ENCODE measurements at regions not wholly inside any gene's neighbourhood (a gene's known extent, or its start where the extent isn't known, plus 50 kb on each side); places are given as distances from the start of the nearest gene placed in this dataset.

DNA sequence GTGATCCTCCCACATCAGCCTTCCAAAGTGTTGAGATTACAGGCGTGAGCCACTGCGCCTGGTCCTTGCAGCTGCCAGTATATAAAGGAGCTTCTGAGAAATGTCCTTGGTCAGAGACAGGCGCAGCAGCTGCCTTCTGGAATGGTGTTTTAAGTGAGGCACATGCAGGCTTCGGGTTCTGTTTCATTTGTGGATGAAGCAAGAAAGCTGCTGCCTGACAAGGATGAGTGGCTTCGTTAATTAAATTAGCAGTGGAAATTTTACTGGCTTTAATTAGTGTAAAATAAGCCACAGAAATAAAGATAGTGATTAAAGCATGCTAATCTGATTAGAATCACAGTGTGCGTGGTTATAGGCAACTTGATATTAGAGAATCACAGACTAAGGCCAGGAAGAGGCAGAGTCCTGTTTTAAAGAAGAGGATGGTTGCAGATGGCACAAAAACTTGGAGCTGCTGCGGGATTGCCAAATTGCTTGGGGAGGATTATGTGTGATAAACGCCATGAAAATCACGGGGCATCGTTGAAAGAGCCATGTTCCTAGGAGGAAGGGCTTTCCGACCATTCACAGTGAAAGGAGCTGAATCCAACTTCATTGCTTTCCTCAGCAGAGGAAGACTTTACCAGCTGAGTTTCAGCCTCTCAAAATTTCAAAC lies 348.4 kb upstream of the FAT1 start:
- TF ChIP-seq, protein P1, sequence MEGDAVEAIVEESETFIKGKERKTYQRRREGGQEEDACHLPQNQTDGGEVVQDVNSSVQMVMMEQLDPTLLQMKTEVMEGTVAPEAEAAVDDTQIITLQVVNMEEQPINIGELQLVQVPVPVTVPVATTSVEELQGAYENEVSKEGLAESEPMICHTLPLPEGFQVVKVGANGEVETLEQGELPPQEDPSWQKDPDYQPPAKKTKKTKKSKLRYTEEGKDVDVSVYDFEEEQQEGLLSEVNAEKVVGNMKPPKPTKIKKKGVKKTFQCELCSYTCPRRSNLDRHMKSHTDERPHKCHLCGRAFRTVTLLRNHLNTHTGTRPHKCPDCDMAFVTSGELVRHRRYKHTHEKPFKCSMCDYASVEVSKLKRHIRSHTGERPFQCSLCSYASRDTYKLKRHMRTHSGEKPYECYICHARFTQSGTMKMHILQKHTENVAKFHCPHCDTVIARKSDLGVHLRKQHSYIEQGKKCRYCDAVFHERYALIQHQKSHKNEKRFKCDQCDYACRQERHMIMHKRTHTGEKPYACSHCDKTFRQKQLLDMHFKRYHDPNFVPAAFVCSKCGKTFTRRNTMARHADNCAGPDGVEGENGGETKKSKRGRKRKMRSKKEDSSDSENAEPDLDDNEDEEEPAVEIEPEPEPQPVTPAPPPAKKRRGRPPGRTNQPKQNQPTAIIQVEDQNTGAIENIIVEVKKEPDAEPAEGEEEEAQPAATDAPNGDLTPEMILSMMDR (IDR thresholded peaks at IDR 0.05; ENCODE audit: low read depth, low read length), result no peak
- H3K4me3 ChIP-seq (ENCODE audit: low read depth, low read length), result no peak overlapping the region
- DNase-seq (ENCODE audit: low read depth, low spot score), result no peak
- in situ Hi-C loops (cut with HindIII; ENCODE audit: low sequenced_read_pairs), result no loop called here

DNA sequence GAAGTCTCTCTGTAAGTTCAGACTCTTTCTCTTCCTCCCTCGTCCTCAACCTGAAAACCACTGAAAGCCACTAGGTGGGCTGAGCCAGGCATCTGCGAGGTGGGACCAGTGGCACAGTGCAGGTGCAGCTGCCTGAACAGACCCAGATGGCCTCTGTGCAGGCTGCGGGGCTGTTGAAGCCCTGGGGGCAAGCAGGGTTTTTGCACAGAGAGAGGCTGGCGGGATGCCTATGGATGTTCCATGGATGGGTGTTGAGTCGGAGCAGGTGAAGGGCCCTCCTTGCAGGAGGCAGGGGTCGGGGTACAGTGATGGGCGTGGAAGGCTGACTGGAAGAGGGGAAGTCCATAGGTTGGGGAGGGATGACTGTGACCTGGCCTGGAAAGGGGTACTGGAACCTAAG lies 350.2 kb upstream of the FAT1 start:
- DNase-seq (ENCODE audit: low read depth, low spot score), result no peak
- in situ Hi-C loops (cut with HindIII; ENCODE audit: low sequenced_read_pairs), result no loop called here

DNA sequence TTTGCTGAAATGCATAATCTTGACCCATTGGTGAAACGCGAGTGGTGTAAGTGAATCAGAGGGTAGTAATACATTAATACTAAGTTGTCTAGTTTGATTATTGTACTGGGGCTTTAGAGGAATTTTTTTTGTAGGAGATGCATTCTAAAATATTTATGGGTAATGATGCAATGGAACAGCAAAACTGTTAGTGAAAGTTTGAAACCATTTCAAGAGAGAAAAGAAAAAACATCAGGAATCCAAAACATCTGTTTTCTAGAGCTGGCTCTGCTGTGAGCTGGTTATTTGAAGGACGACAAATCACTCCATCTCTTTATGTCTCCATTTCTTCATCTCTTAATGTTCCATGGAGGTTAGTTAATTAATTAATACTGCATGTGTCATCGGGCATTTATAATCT lies 351.9 kb upstream of the FAT1 start:
- TF ChIP-seq, protein P1 (IDR thresholded peaks at IDR 0.05; ENCODE audit: low read depth, low read length), result no peak
- DNase-seq (ENCODE audit: low read depth, low spot score), result no peak
- in situ Hi-C loops (cut with HindIII; ENCODE audit: low sequenced_read_pairs), result no loop called here
- H3K4me3 ChIP-seq (ENCODE audit: low read depth, low read length), result no peak overlapping the region

More for the DNA sequence above, 350.2 kb upstream of the FAT1 start:
- TF ChIP-seq, protein P1 (IDR thresholded peaks at IDR 0.05; ENCODE audit: low read depth, low read length), result no peak
- no peak overlapping the region for H3K4me3 ChIP-seq (ENCODE audit: low read depth, low read length)

DNA sequence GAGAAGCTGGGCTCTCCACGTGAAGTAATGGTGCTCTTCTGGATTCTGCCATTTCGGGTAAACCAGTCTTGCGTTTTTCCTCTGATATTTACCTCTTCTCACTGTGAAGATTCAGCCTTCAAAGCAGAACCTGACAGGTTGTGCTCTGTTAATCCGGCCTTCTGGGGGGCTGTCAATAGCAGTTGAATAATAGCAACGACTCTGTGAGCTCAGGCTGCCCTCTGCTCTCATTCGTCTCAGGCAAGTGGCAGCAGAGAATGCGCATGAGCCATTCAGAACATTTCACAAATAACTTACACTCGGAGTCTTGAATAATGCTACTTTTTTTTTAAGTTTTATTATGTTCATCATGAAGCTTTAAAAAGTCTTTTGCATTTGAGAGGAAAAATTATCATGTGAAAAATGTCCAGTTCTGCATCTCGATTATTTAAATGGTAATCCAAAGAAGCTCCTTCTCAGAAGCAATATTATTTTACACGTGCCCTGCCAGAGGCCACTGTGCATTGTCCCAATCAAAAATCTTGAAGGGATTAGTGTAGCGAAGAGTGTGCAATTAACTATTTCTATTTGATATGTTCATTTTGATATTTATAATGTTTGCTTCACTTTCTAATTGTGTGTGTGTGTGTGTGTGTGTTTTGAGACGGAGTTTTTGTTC lies 354.2 kb upstream of the FAT1 start:
- no peak for DNase-seq (ENCODE audit: low read depth, low spot score)
- H3K4me3 ChIP-seq (ENCODE audit: low read depth, low read length), result no peak overlapping the region
- in situ Hi-C loops (cut with HindIII; ENCODE audit: low sequenced_read_pairs), result no loop called here
- TF ChIP-seq, protein P1 (IDR thresholded peaks at IDR 0.05; ENCODE audit: low read depth, low read length), result no peak

DNA sequence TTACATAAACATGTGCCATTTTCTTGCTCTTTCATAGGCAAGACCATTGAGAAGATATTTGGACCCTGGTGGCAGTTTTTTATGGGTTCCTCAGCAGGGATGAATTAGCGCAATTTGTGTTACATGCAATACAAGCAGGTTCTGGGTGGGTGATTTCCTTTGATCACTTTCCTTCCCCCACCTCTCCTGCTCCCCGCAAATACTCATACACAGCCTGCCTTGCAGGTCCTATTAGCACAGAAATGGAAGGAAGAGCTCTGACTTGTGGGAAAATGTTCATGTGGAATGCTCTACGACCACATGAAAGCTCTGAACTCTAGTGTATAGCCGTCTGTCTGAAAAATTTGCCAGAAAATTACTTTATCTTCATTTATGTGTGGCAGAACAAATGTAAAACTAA lies 361.0 kb upstream of the FAT1 start:
- in situ Hi-C loops (cut with HindIII; ENCODE audit: low sequenced_read_pairs), result no loop called here
- TF ChIP-seq, protein P1 (IDR thresholded peaks at IDR 0.05; ENCODE audit: low read depth, low read length), result no peak
- H3K4me3 ChIP-seq (ENCODE audit: low read depth, low read length), result no peak overlapping the region
- no peak for DNase-seq (ENCODE audit: low read depth, low spot score)

DNA sequence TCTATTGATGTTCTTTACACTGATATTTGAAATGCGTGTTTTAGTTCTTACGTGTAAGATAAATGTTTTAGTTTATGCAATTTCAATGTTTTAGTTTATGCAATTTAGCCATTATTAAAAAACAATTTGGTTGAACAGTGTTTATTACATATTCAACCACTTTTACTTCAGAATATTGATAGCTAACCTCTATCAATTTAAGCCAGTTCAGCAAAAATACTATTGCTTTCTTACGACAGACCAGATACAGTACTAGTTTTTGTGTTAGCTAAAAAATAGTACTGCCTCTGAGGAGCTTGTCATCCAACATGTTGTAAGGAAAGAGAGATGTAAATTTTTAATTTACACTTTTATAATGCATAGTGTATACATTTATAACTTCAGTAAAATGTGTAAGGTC lies 361.7 kb upstream of the FAT1 start:
- in situ Hi-C loops (cut with HindIII; ENCODE audit: low sequenced_read_pairs), result no loop called here
- H3K4me3 ChIP-seq (ENCODE audit: low read depth, low read length), result no peak overlapping the region
- TF ChIP-seq, protein P1 (IDR thresholded peaks at IDR 0.05; ENCODE audit: low read depth, low read length), result no peak
- DNase-seq (ENCODE audit: low read depth, low spot score), result no peak

Measured in astrocyte of the spinal cord (primary cell).